ENCODE measurements at regions not wholly inside any gene's neighbourhood (a gene's known extent, or its start where the extent isn't known, plus 50 kb on each side); places are given as distances from the start of the nearest gene placed in this dataset.

DNA sequence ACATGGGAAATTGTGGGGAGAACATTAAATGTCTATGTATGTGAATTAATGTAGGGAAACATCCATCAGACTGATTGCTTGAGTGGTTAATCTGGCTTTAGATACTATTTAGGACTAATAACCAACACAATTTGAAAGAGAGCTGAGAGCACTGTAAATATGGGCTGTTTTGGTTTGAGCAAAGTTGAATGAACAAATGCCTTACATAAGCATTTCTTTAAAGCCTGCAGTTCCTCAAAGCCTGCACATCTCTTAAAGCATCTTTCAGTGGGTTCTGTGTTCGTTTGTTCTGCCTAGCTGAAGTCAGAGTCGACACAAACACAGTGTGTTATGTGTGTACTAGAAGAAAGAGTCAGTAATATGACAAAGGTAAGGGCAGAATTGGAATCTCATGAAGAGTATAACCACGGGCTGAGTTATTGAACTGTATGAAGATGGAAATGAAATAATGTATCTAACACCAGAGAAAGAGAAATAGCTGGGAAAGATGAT, 350.0 kb downstream of the SIPA1L2 start:
- Histone ChIP-seq H3K27me3 (no peaks in the 10 kb centered on the region), H3K27ac (no peak overlapping the region), H3K4me3 (no peak overlapping the region), H3K9me3 (no peaks in the 10 kb centered on the region), H3K4me1 (no peaks in the 10 kb centered on the region), H3K36me3 (no peaks in the 10 kb centered on the region)
- no peak for TF ChIP-seq POLR2A (IDR thresholded peaks at IDR 0.05)
- TF ChIP-seq, protein P1, sequence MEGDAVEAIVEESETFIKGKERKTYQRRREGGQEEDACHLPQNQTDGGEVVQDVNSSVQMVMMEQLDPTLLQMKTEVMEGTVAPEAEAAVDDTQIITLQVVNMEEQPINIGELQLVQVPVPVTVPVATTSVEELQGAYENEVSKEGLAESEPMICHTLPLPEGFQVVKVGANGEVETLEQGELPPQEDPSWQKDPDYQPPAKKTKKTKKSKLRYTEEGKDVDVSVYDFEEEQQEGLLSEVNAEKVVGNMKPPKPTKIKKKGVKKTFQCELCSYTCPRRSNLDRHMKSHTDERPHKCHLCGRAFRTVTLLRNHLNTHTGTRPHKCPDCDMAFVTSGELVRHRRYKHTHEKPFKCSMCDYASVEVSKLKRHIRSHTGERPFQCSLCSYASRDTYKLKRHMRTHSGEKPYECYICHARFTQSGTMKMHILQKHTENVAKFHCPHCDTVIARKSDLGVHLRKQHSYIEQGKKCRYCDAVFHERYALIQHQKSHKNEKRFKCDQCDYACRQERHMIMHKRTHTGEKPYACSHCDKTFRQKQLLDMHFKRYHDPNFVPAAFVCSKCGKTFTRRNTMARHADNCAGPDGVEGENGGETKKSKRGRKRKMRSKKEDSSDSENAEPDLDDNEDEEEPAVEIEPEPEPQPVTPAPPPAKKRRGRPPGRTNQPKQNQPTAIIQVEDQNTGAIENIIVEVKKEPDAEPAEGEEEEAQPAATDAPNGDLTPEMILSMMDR (IDR thresholded peaks at IDR 0.05): no peak
- no peak for DNase-seq

DNA sequence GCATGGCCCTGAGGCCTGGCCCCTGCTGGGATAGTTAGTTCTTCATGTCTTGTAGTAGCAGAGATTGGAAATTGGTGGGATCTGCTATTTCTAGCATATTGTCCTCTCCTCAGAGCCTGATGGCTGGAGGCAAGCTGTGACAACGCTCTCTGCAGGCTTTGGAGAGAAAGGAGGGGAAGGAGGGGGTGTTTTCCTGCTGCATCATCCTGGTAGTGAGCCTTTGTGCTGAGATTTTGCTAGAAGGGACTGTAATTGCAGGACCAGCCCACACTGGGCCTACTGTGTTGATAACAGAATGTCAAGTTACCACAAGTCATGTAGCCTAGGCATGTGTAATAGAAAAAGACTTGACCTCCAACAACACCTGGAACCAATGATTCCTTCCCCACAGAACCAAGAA, 351.0 kb downstream of the SIPA1L2 start:
- Histone ChIP-seq H3K4me1 (no peaks in the 10 kb centered on the region), H3K27ac (no peak overlapping the region), H3K36me3 (no peaks in the 10 kb centered on the region), H3K27me3 (no peaks in the 10 kb centered on the region), H3K4me3 (no peak overlapping the region), H3K9me3 (no peaks in the 10 kb centered on the region)
- DNase-seq: no peak
- no peak for TF ChIP-seq POLR2A (IDR thresholded peaks at IDR 0.05)
- TF ChIP-seq, protein P1 (IDR thresholded peaks at IDR 0.05): no peak

DNA sequence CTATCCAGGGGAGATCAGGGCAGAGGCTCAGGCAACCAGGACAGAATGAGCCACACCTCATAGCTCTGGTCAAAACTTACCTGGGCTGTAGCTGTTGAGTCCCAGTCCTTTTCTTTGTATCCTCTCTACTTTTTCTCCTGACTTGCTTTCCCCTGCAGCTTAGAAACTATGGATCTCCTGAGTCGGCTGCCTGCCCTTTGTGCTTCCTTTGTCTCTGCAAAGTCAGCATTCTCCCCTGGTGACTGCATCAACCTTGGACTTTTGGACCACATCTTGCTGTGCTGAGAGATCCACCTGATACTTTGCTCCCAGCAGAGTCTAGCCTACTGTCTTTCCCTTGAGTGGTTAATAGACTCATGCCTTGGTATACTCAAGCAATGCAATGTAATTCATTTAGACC, 353.3 kb downstream of the SIPA1L2 start:
- DNase-seq: peak in 2 of 3 donors; percentile 63 to 82
- Histone ChIP-seq H3K27ac (peak overlapping the region in 3 of 4 donors; percentile 62 to 84 (median 77)), H3K9me3 (no peaks in the 10 kb centered on the region), H3K36me3 (no peaks in the 10 kb centered on the region), H3K27me3 (no peaks in the 10 kb centered on the region), H3K4me3 (peak overlapping the region in 3 of 4 donors; percentile 3 to 52 (median 32)), H3K4me1 (no peaks in the 10 kb centered on the region)
- TF ChIP-seq, protein P1 (IDR thresholded peaks at IDR 0.05): no peak
- TF ChIP-seq POLR2A (IDR thresholded peaks at IDR 0.05): peak; percentile 62 to 87

DNA sequence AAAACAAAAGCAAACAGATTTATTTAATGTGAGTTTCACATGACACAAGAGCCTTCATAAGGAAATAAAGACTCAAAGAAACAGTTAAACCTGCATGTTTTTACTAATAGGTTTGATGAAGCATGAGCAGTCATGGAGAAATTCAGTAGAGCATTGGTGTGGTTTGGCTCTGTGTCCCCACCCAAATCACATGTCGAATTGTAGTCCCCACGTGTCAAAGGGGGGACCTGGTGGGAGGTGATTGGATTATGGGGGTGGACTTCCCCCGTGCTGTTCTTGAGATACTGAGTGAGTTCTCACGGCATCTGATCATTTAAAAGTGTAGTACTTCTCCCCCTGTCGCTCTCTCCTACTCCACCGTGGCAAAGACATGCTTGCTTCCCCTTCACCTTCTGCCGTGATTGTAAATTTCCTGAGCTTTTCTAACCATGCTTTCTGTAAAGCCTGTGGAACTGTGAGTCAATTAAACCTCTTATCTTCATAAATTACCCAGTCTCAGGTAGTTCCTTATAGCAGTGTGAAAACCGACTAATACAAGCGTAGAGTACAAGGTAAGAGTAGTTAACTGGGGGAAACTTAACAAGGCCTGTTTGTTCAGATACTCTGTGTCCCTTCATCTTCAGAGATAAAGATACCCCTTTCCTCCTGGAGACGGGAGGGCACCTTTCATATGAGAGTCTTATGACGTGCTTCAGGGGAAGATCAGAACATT, 354.8 kb downstream of the SIPA1L2 start:
- no peak for DNase-seq
- no peaks in the 10 kb centered on the region for H3K27me3 ChIP-seq

DNA sequence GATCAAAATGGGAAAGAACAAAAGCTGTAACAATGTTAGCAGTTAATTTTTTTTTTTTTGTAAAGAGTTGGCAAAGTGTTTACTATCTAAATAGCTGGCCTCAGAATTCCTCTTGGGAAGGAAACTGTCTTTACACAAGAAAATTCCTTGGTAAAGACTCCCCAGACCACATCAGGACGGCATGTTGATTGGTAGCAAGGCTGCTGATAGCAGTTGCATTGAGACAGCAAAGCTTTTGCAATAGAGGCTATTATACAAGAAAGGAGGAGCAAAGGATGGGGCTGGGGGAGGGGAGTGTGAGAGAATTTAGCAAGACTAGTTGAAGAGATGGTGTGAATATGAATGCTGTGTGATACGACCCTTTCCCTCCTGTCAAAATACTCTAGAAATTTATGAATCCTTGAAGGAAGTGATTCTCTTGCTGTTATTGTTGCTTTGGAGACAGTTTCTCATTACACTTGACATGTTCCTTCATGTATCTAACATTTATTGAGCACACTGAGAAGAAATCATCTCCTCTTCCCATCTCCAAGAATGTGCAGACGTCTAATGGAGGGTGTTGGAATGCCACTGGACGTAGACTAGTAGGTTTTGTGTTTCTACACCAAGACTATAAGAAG, 355.6 kb downstream of the SIPA1L2 start:
- H3K4me3 ChIP-seq: peak overlapping the region in 1 of 4 donors; percentile 32
- H3K4me1 ChIP-seq: no peaks in the 10 kb centered on the region
- no peaks in the 10 kb centered on the region for H3K36me3 ChIP-seq
- no peak for DNase-seq
- H3K27ac ChIP-seq: no peak overlapping the region
- no peaks in the 10 kb centered on the region for H3K9me3 ChIP-seq
- H3K27me3 ChIP-seq: no peaks in the 10 kb centered on the region
- TF ChIP-seq POLR2A (IDR thresholded peaks at IDR 0.05): no peak
- TF ChIP-seq, protein P1 (IDR thresholded peaks at IDR 0.05): no peak

More for the DNA sequence above, 354.8 kb downstream of the SIPA1L2 start:
- Histone ChIP-seq H3K4me1 (no peaks in the 10 kb centered on the region), H3K27ac (peak overlapping the region in 3 of 4 donors; percentile 62 to 84 (median 77)), H3K4me3 (peak overlapping the region in 2 of 4 donors; percentile 32 to 52), H3K9me3 (no peaks in the 10 kb centered on the region), H3K36me3 (no peaks in the 10 kb centered on the region)
- TF ChIP-seq POLR2A (IDR thresholded peaks at IDR 0.05): peak; percentile 25 to 64
- TF ChIP-seq, protein P1 (IDR thresholded peaks at IDR 0.05): no peak

All from Peyer's patch (tissue), 4 donors.